SK-N-SH treated with all-trans-retinoic acid at 6 μM for 48 hours (cell line): ENCODE measurements at regions not wholly inside any gene's neighbourhood (a gene's known extent, or its start where the extent isn't known, plus 50 kb on each side); places are given as distances from the start of the nearest gene placed in this dataset.

Experiments used
- ATAC-seq: fragments of 200-7000 bp; cut with Tn5 transposase; 3 replicates; pipeline ENCODE4 v1.9.1; 2020; ENCODE audit warnings: mild to moderate bottlenecking, moderate library complexity
- ARNTL ChIP-seq: fragments of 450-650 bp; formaldehyde crosslinking; IDR thresholded peaks from 2 replicates; pipeline ENCODE4 v1.5.0; 2020; ENCODE audit warnings: low read depth, mild to moderate bottlenecking, moderate library complexity, borderline replicate concordance
- BACH2 ChIP-seq: fragments of 250-450 bp; sonication (Bioruptor Pico); IDR thresholded peaks from 2 replicates; pipeline ENCODE4 v1.9.0; 2021; ENCODE audit warnings: mild to moderate bottlenecking, borderline replicate concordance
- CREB5 ChIP-seq: fragments of 250-450 bp; sonication (Bioruptor Pico); IDR thresholded peaks from 2 replicates; pipeline ENCODE4 v1.5.1; 2020; ENCODE audit warnings: low read depth, mild to moderate bottlenecking, moderate library complexity
- CSDC2 ChIP-seq: fragments of 250-450 bp; sonication (Bioruptor Pico); IDR thresholded peaks from 2 replicates; pipeline ENCODE4 v1.5.0; 2020; ENCODE audit warnings: mild to moderate bottlenecking, moderate library complexity
- CSRNP3 ChIP-seq: fragments of 250-450 bp; sonication (Bioruptor Pico); IDR thresholded peaks from 2 replicates; pipeline ENCODE4 v1.5.1; 2021; ENCODE audit warnings: mild to moderate bottlenecking, moderate library complexity
- ESRRG ChIP-seq: fragments of 250-450 bp; sonication (Bioruptor Pico); IDR thresholded peaks from 2 replicates; pipeline ENCODE4 v1.6.1; 2021; ENCODE audit warnings: mild to moderate bottlenecking
- GLIS3 ChIP-seq: fragments of 250-450 bp; sonication (Bioruptor Pico); IDR thresholded peaks from 2 replicates; pipeline ENCODE4 v1.5.0; 2020; ENCODE audit warnings: mild to moderate bottlenecking, moderate library complexity
- ISL1 ChIP-seq: fragments of 250-450 bp; sonication (Bioruptor Pico); IDR thresholded peaks from 2 replicates; pipeline ENCODE4 v2.1.2; 2022; ENCODE audit warnings: mild to moderate bottlenecking, moderate library complexity
- OSR1 ChIP-seq: fragments of 250-450 bp; sonication (Bioruptor Pico); IDR thresholded peaks from 2 replicates; pipeline ENCODE4 v1.8.0; 2022; ENCODE audit warnings: moderate library complexity, mild to moderate bottlenecking, inconsistent platforms
- PATZ1 ChIP-seq: fragments of 250-450 bp; sonication (Bioruptor Pico); IDR thresholded peaks from 2 replicates; pipeline ENCODE4 v1.8.0; 2020; ENCODE audit warnings: mild to moderate bottlenecking, moderate library complexity, borderline replicate concordance
- POU6F1 ChIP-seq: fragments of 250-450 bp; sonication (Bioruptor Pico); IDR thresholded peaks from 2 replicates; pipeline ENCODE4 v1.8.0; 2021; ENCODE audit warnings: low read depth, mild to moderate bottlenecking, moderate library complexity, borderline replicate concordance
- PPARA ChIP-seq: fragments of 250-450 bp; sonication (Bioruptor Pico); IDR thresholded peaks from 2 replicates; pipeline ENCODE4 v1.5.0; 2020; ENCODE audit warnings: mild to moderate bottlenecking, borderline replicate concordance
- RARB ChIP-seq: fragments of 250-450 bp; sonication (Bioruptor Pico); IDR thresholded peaks from 2 replicates; pipeline ENCODE4 v1.8.0; 2021; ENCODE audit warnings: mild to moderate bottlenecking, moderate library complexity
- TCF4 ChIP-seq: fragments of 250-450 bp; sonication (Bioruptor Pico); IDR thresholded peaks from 2 replicates; pipeline ENCODE4 v1.8.0; 2021; ENCODE audit warnings: mild to moderate bottlenecking, moderate library complexity, borderline replicate concordance
- TOX ChIP-seq: fragments of 250-450 bp; sonication (Bioruptor Pico); IDR thresholded peaks from 2 replicates; pipeline ENCODE4 v1.8.0; 2021; ENCODE audit warnings: mild to moderate bottlenecking, moderate library complexity, borderline replicate concordance
- TSHZ2 ChIP-seq: fragments of 250-450 bp; sonication (Bioruptor Pico); IDR thresholded peaks from 2 replicates; pipeline ENCODE4 v1.5.0; 2020; ENCODE audit warnings: mild to moderate bottlenecking, moderate library complexity
- ZC3H10 ChIP-seq: fragments of 250-450 bp; sonication (Bioruptor Pico); IDR thresholded peaks from 2 replicates; pipeline ENCODE4 v1.5.1; 2021; ENCODE audit warnings: mild to moderate bottlenecking, moderate library complexity
- ZFP3 ChIP-seq: fragments of 250-450 bp; sonication (Bioruptor Pico); IDR thresholded peaks from 2 replicates; pipeline ENCODE4 v1.5.0; 2020; ENCODE audit warnings: mild to moderate bottlenecking, moderate library complexity
- ZFP30 ChIP-seq: fragments of 450-650 bp; formaldehyde crosslinking; IDR thresholded peaks from 2 replicates; pipeline ENCODE4 v1.5.0; 2022; ENCODE audit warnings: mild to moderate bottlenecking, moderate library complexity
- ZNF565 ChIP-seq: fragments of 450-650 bp; formaldehyde crosslinking; conservative IDR thresholded peaks from 2 replicates; pipeline ENCODE4 v1.5.0; 2020; ENCODE audit warnings: low read depth, mild to moderate bottlenecking, moderate library complexity
- ZNF70 ChIP-seq: fragments of 450-650 bp; formaldehyde crosslinking; IDR thresholded peaks from 2 replicates; pipeline ENCODE4 v1.5.0; 2020; ENCODE audit warnings: mild to moderate bottlenecking, moderate library complexity
- ZNF8 ChIP-seq: fragments of 450-650 bp; formaldehyde crosslinking; IDR thresholded peaks from 2 replicates; pipeline ENCODE4 v1.5.0; 2020; ENCODE audit warnings: mild to moderate bottlenecking, moderate library complexity

GRCh38 chr10:131017566-131018285 is 293.8 kb downstream of the TCERG1L start:
- ATAC-seq, result no peak
- TF ChIP-seq GLIS3 (CRISPR knock-in tag), result no peak
- TF ChIP-seq CREB5 (CRISPR knock-in tag), result no peak
- TF ChIP-seq CSRNP3, result no peak
- no peak for TF ChIP-seq PPARA (CRISPR knock-in tag)
- no peak for TF ChIP-seq ESRRG
- no peak for TF ChIP-seq OSR1 (CRISPR knock-in tag)
- no peak for TF ChIP-seq ZFP3 (CRISPR knock-in tag)
- TF ChIP-seq RARB (CRISPR knock-in tag), result no peak
- no peak for TF ChIP-seq ZC3H10 (CRISPR knock-in tag)
- TF ChIP-seq ZFP30 (CRISPR knock-in tag), result no peak
- no peak for TF ChIP-seq ZNF8 (CRISPR knock-in tag)
- no peak for TF ChIP-seq TCF4 (CRISPR knock-in tag)
- no peak for TF ChIP-seq PATZ1
- no peak for TF ChIP-seq ARNTL
- TF ChIP-seq POU6F1 (CRISPR knock-in tag), result no peak
- TF ChIP-seq BACH2, result no peak
- no peak for TF ChIP-seq CSDC2 (CRISPR knock-in tag)
- no peak for TF ChIP-seq ISL1 (CRISPR knock-in tag)

- TF ChIP-seq CSRNP3 (no peak), TCF4 (CRISPR knock-in tag) (no peak), TSHZ2 (CRISPR knock-in tag) (no peak)
- ATAC-seq, result no peak
These were observed 292.5 kb downstream of the TCERG1L start for GRCh38 chr10:131018886-131019500.

- ATAC-seq, result no peak
- TF ChIP-seq CSDC2 (CRISPR knock-in tag), result no peak
- no peak for TF ChIP-seq TCF4 (CRISPR knock-in tag)
- no peak for TF ChIP-seq ZNF70
- TF ChIP-seq PATZ1, result no peak
- TF ChIP-seq BACH2, result no peak
- TF ChIP-seq ZFP3 (CRISPR knock-in tag), result no peak
- no peak for TF ChIP-seq ZNF565 (CRISPR knock-in tag)
- TF ChIP-seq ZC3H10 (CRISPR knock-in tag), result no peak
- TF ChIP-seq TOX (CRISPR knock-in tag), result no peak
- TF ChIP-seq POU6F1 (CRISPR knock-in tag), result no peak
- no peak for TF ChIP-seq PPARA (CRISPR knock-in tag)
- no peak for TF ChIP-seq ZNF8 (CRISPR knock-in tag)
- no peak for TF ChIP-seq ARNTL
- TF ChIP-seq ESRRG, result no peak
- no peak for TF ChIP-seq ISL1 (CRISPR knock-in tag)
These were observed 291.8 kb downstream of the TCERG1L start for GRCh38 chr10:131019696-131020095.
